H1 (cell line): ENCODE measurements at regions not wholly inside any gene's neighbourhood (a gene's known extent, or its start where the extent isn't known, plus 50 kb on each side); places are given as distances from the start of the nearest gene placed in this dataset.

ENCODE experiments used
- CTCF ChIA-PET: fragments of 300-600 bp; sonication (Branson Sonifier 250); formaldehyde crosslinking; loops from one replicate; lab custom pipeline; 2021; ENCODE audit not compliant: partially characterized antibody; lab: Charles Lee
- POLR2A ChIA-PET: fragments of 300-600 bp; sonication (Branson Sonifier 250); formaldehyde crosslinking; loops from one replicate; lab custom pipeline; 2021; ENCODE audit warnings: inconsistent platforms; ENCODE audit not compliant: partially characterized antibody; lab: Charles Lee
- DNase-seq, 2 experiments: peaks; one replicate each; pipeline versions ENCODE4 v3.0.0 to v3.0.0-alpha.2; 2010 to 2022; ENCODE audit warnings: low spot score in 2 of 2, low read depth in 1 of 2, mixed read lengths in 1 of 2
- FAIRE-seq: peaks from 2 replicates; lab custom pipeline; 2011; peaks lifted over from hg19 to GRCh38; lab: Jason Lieb, UNC
- H2AFZ ChIP-seq: 2 replicates; pipeline ENCODE4 v1.8.1; 2012; ENCODE audit warnings: low read length, inconsistent platforms
- H2AK5ac ChIP-seq: 2 replicates; pipeline ENCODE4 v1.6.1; 2013; ENCODE audit warnings: low read depth, low read length
- H2BK120ac ChIP-seq: replicated peaks from 2 replicates; pipeline ENCODE3; 2013; ENCODE audit warnings: low read depth, low read length, inconsistent platforms
- H2BK12ac ChIP-seq: 2 replicates; pipeline ENCODE4 v1.6.1; 2013; ENCODE audit warnings: low read depth, low read length
- H2BK15ac ChIP-seq: 2 replicates; pipeline ENCODE4 v1.6.1; 2013; ENCODE audit warnings: low read length
- H2BK20ac ChIP-seq: 2 replicates; pipeline ENCODE4 v1.6.1; 2013; ENCODE audit warnings: low read length
- H2BK5ac ChIP-seq: 2 replicates; pipeline ENCODE4 v1.6.1; 2013; ENCODE audit warnings: low read depth, low read length
- H3K14ac ChIP-seq: 2 replicates; pipeline ENCODE4 v1.6.1; 2013; ENCODE audit warnings: inconsistent platforms; ENCODE audit not compliant: insufficient read length
- H3K18ac ChIP-seq: 2 replicates; pipeline ENCODE4 v1.6.1; 2013; ENCODE audit warnings: low read length; ENCODE audit errors: extremely low read depth
- H3K23ac ChIP-seq: 2 replicates; pipeline ENCODE4 v1.6.1; 2013; ENCODE audit warnings: inconsistent platforms; ENCODE audit not compliant: insufficient read length
- H3K23me2 ChIP-seq: 2 replicates; pipeline ENCODE4 v1.6.1; 2013; ENCODE audit warnings: low read depth, low read length
- H3K27ac ChIP-seq: 2 replicates; pipeline ENCODE4 v1.6.1; 2011; ENCODE audit warnings: low read depth, low read length, inconsistent platforms
- H3K27me3 ChIP-seq, 4 experiments: replicated peaks in 1 of 4; 1 replicate in 1 of 4; 2 replicates in 3 of 4; pipeline versions ENCODE4 v1.6.1 to v1.8.1; 2011 to 2013; ENCODE audit warnings: low read length in 3 of 4, mild to moderate bottlenecking in 3 of 4, inconsistent platforms in 2 of 4, mixed read lengths in 2 of 4, moderate library complexity in 1 of 4; ENCODE audit not compliant: control insufficient read depth in 3 of 4, insufficient read depth in 3 of 4; ENCODE audit errors: extremely low read depth in 1 of 4
- H3K36me3 ChIP-seq, 4 experiments: 2 replicates each; pipeline versions ENCODE4 v1.6.1 to v1.8.1; 2011 to 2013; ENCODE audit warnings: mild to moderate bottlenecking in 4 of 4, low read length in 3 of 4, moderate library complexity in 2 of 4, control low read depth in 1 of 4, inconsistent platforms in 1 of 4; ENCODE audit not compliant: insufficient read depth in 4 of 4, control insufficient read depth in 2 of 4
- H3K4ac ChIP-seq: replicated peaks from 2 replicates; pipeline ENCODE3; 2013; ENCODE audit warnings: low read length, low read depth, mixed read lengths, inconsistent platforms; ENCODE audit not compliant: insufficient read length
- H3K4me1 ChIP-seq, 4 experiments: replicated peaks in 1 of 4; 1 replicate in 1 of 4; 2 replicates in 3 of 4; pipeline versions ENCODE4 v1.6.1 to v1.8.1; 2011 to 2013; ENCODE audit warnings: low read length in 3 of 4, inconsistent platforms in 2 of 4, mixed read lengths in 1 of 4; ENCODE audit not compliant: insufficient read depth in 4 of 4, control insufficient read depth in 3 of 4
- H3K4me2 ChIP-seq, 2 experiments: 2 replicates each; pipeline versions ENCODE4 v1.6.1 to v1.8.1; 2011 to 2013; ENCODE audit warnings: low read depth in 2 of 2, low read length in 2 of 2, control low read depth in 1 of 2, inconsistent platforms in 1 of 2, mild to moderate bottlenecking in 1 of 2; ENCODE audit not compliant: insufficient read depth in 1 of 2
- H3K4me3 ChIP-seq, 4 experiments: fragments of 200-600, 300-600 bp in 1 of 4; sonication (generic), shearing (Covaris generic), sonication (Bioruptor Twin) in 1 of 4; 2 replicates each; pipeline versions ENCODE4 v1.5.1 to v1.8.1; 2011 to 2016; ENCODE audit warnings: low read length in 4 of 4, low read depth in 3 of 4, control low read depth in 2 of 4, inconsistent platforms in 2 of 4, mild to moderate bottlenecking in 2 of 4, mixed read lengths in 1 of 4, moderate library complexity in 1 of 4; ENCODE audit not compliant: insufficient read depth in 2 of 4; ENCODE audit errors: extremely low read depth in 1 of 4
- H3K56ac ChIP-seq: replicated peaks from 2 replicates; pipeline ENCODE3; 2013; ENCODE audit warnings: low read depth, mild to moderate bottlenecking, mixed read lengths, low read length, inconsistent platforms; ENCODE audit not compliant: insufficient read length
- H3K79me1 ChIP-seq: 2 replicates; pipeline ENCODE4 v1.6.1; 2013; ENCODE audit warnings: low read depth, low read length, control low read depth
- H3K79me2 ChIP-seq, 2 experiments: 2 replicates each; pipeline versions ENCODE4 v1.6.1 to v1.8.1; 2012 to 2013; ENCODE audit warnings: low read length in 2 of 2, mild to moderate bottlenecking in 2 of 2, inconsistent platforms in 1 of 2; ENCODE audit not compliant: insufficient read depth in 2 of 2, control insufficient read depth in 1 of 2
- H3K9ac ChIP-seq, 4 experiments: replicated peaks in 1 of 4; 1 replicate in 1 of 4; 2 replicates in 3 of 4; pipeline versions ENCODE4 v1.6.1 to v1.8.1; 2011 to 2013; ENCODE audit warnings: low read depth in 3 of 4, low read length in 3 of 4, control low read depth in 2 of 4, mild to moderate bottlenecking in 2 of 4, moderate library complexity in 2 of 4, inconsistent platforms in 1 of 4; ENCODE audit errors: extremely low read depth in 1 of 4
- H3K9me3 ChIP-seq, 2 experiments: 2 replicates each; pipeline versions ENCODE4 v1.6.1 to v1.8.1; 2012 to 2013; ENCODE audit warnings: mild to moderate bottlenecking in 2 of 2, moderate library complexity in 2 of 2, control low read depth in 1 of 2, inconsistent platforms in 1 of 2, low read depth in 1 of 2, low read length in 1 of 2, mixed read lengths in 1 of 2; ENCODE audit not compliant: insufficient read depth in 2 of 2
- H4K20me1 ChIP-seq, 2 experiments: replicated peaks in 1 of 2; 2 replicates each; pipeline versions ENCODE3 to v1.8.1; 2011 to 2013; ENCODE audit warnings: inconsistent platforms in 2 of 2, low read length in 2 of 2, mild to moderate bottlenecking in 1 of 2; ENCODE audit not compliant: insufficient read depth in 2 of 2, control insufficient read depth in 1 of 2
- H4K5ac ChIP-seq: 2 replicates; pipeline ENCODE4 v1.6.1; 2013; ENCODE audit warnings: low read length, low read depth, mixed read lengths, inconsistent platforms; ENCODE audit not compliant: insufficient read length
- H4K8ac ChIP-seq: 2 replicates; pipeline ENCODE4 v1.8.0; 2013; ENCODE audit warnings: mild to moderate bottlenecking, moderate library complexity, low read length, inconsistent platforms; ENCODE audit not compliant: insufficient read depth; ENCODE audit errors: extremely low read depth
- H4K91ac ChIP-seq: replicated peaks from 2 replicates; pipeline ENCODE3; 2013; ENCODE audit warnings: low read length, mixed read lengths, inconsistent platforms; ENCODE audit not compliant: insufficient read length
- CBX5 ChIP-seq: fragments of 300-800, 300-1000 bp; sonication (generic); IDR thresholded peaks from 2 replicates; pipeline ENCODE4 v1.7.1; 2016; ENCODE audit warnings: antibody characterized with exemption, low read length, low read depth
- CBX8 ChIP-seq: fragments of 300-800, 300-1000 bp; sonication (generic); IDR thresholded peaks from 2 replicates; pipeline ENCODE4 v1.7.1; 2016; ENCODE audit warnings: low read depth, low read length, borderline replicate concordance
- CEBPB ChIP-seq: IDR thresholded peaks from 2 replicates; pipeline ENCODE4 v1.6.1; 2012; ENCODE audit warnings: low read depth, low read length
- CTBP2 ChIP-seq: IDR thresholded peaks from 2 replicates; pipeline ENCODE4 v1.7.0; 2011; ENCODE audit warnings: borderline replicate concordance, mild to moderate bottlenecking, moderate library complexity, mixed read lengths, low read length; ENCODE audit not compliant: insufficient read depth, insufficient read length
- EGR1 ChIP-seq: IDR thresholded peaks from 2 replicates; pipeline ENCODE4 v1.6.1; 2011; ENCODE audit warnings: low read depth, low read length, borderline replicate concordance
- FOSL1 ChIP-seq: IDR thresholded peaks from 2 replicates; pipeline ENCODE4 v1.6.1; 2011; ENCODE audit warnings: mild to moderate bottlenecking, low read depth, low read length, moderate library complexity; ENCODE audit not compliant: insufficient read depth
- GTF2F1 ChIP-seq: IDR thresholded peaks from 2 replicates; pipeline ENCODE4 v1.6.1; 2012; ENCODE audit warnings: low read depth, low read length, improper control_type of control experiment, borderline replicate concordance
- HDAC6 ChIP-seq: IDR thresholded peaks from one replicate; pipeline ENCODE4 v1.7.1; 2012; ENCODE audit warnings: low read depth, mild to moderate bottlenecking, inconsistent platforms, low read length, moderate library complexity
- KDM4A ChIP-seq: IDR thresholded peaks from one replicate; pipeline ENCODE4 v1.7.1; 2012; ENCODE audit warnings: low read depth, mild to moderate bottlenecking, moderate library complexity, low read length, inconsistent platforms; ENCODE audit not compliant: severe bottlenecking
- POLR2A ChIP-seq, 2 experiments: IDR thresholded peaks; 1 replicate in 1 of 2; 2 replicates in 1 of 2; pipeline ENCODE4 v1.6.1; 2011; ENCODE audit warnings: low read depth in 2 of 2, low read length in 2 of 2, mild to moderate bottlenecking in 2 of 2; ENCODE audit errors: control extremely low read depth in 1 of 2
- POU5F1 ChIP-seq: IDR thresholded peaks from 2 replicates; pipeline ENCODE4 v1.6.1; 2011; ENCODE audit warnings: low read depth, mild to moderate bottlenecking, low read length, moderate library complexity
- RFX5 ChIP-seq: IDR thresholded peaks from 2 replicates; pipeline ENCODE4 v1.6.1; 2011; ENCODE audit warnings: low read depth, low read length, improper control_type of control experiment, borderline replicate concordance
- SP1 ChIP-seq: IDR thresholded peaks from 2 replicates; pipeline ENCODE4 v1.6.1; 2011; ENCODE audit warnings: low read depth, low read length
- SP4 ChIP-seq: IDR thresholded peaks from 2 replicates; pipeline ENCODE4 v1.6.1; 2012; ENCODE audit warnings: low read length, inconsistent platforms
- SRF ChIP-seq: IDR thresholded peaks from 2 replicates; pipeline ENCODE4 v1.6.1; 2011; ENCODE audit warnings: mild to moderate bottlenecking, low read depth, low read length, moderate library complexity
- TAF7 ChIP-seq: optimal IDR thresholded peaks from 2 replicates; pipeline ENCODE3; 2011; ENCODE audit warnings: low read depth, mild to moderate bottlenecking, inconsistent platforms, low read length, moderate library complexity, borderline replicate concordance
- TBP ChIP-seq: IDR thresholded peaks from 2 replicates; pipeline ENCODE4 v1.6.1; 2011; ENCODE audit warnings: low read depth, low read length, improper control_type of control experiment
- WGBS, 2 experiments: shearing (Covaris generic) in 1 of 2; methylation state at CpG; one replicate each; pipeline versions ENCODE4 v1.1.6 to v1.1.7; 2013 to 2015; ENCODE audit warnings: low lambda C conversion rate in 2 of 2, mixed read lengths in 2 of 2, inconsistent platforms in 1 of 2, low coverage in 1 of 2, missing lambda C conversion rate in 1 of 2; ENCODE audit not compliant: insufficient replicate concordance in 2 of 2, insufficient coverage in 1 of 2, insufficient read length in 1 of 2; ENCODE audit errors: extremely low coverage in 1 of 2, missing lambda C conversion rate in 1 of 2; 5-methylcytosine and 5-hydroxymethylcytosine counted together

DNA sequence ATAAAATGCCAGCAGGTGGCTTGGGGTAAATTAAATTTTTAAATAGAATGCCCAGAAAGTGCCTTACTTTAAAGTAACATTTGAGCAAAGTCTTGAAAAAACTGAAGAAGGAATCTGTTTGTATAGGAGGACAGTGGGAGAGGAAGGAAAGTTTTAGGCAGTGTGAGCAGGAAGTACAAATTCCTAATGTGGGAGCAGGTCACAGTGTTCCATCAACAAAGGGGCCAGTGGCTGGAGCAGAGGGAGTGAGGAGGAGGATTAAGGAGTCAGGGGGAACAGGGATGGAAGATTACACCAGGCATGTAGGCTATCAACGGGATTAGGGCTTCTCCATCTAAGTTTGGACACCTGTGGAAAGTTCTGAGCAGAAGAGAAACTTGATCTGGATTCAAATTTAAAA is 439.2 kb upstream of the REG3G start:
- no peaks in the 10 kb centered on the region for H3K79me1 ChIP-seq
- H3K36me3 ChIP-seq, result no peaks in the 10 kb centered on the region
- no peak overlapping the region for H2BK12ac ChIP-seq
- WGBS, 2 experiments, result 86% methylated on average over 1 of the region's 1 CpG; no CpG with 5 or more reads in 1 of the 2 experiments
- H3K9me3 ChIP-seq, result no peaks in the 10 kb centered on the region
- no peak overlapping the region for H2AK5ac ChIP-seq
- no peak overlapping the region for H2BK20ac ChIP-seq
- no peak overlapping the region for H2BK15ac ChIP-seq
- no peak overlapping the region for H3K56ac ChIP-seq
- H3K4me2 ChIP-seq, result no peak overlapping the region
- H4K91ac ChIP-seq, result no peak overlapping the region
- no peaks in the 10 kb centered on the region for H3K79me2 ChIP-seq
- H2AFZ ChIP-seq, result no peak overlapping the region
- no peak overlapping the region for H3K9ac ChIP-seq
- no peak for FAIRE-seq
- H3K23ac ChIP-seq, result no peak overlapping the region
- no peak overlapping the region for H3K18ac ChIP-seq
- no peak overlapping the region for H3K27ac ChIP-seq
- no peak overlapping the region for H2BK5ac ChIP-seq
- no peak overlapping the region for H4K8ac ChIP-seq
- H3K4me3 ChIP-seq, result no peak overlapping the region
- ChIA-PET CTCF (interaction anchor here (0.6 kb wide), 1 partner anchor 74 kb away, joined by 3 read pairs; no protein-coding TSS in a partner anchor), POLR2A (no interaction called here)
- no peak overlapping the region for H3K14ac ChIP-seq
- no peak overlapping the region for H3K4ac ChIP-seq
- DNase-seq, result no peak
- no peaks in the 10 kb centered on the region for H4K20me1 ChIP-seq
- no peaks in the 10 kb centered on the region for H3K23me2 ChIP-seq
- H4K5ac ChIP-seq, result no peak overlapping the region
- H3K27me3 ChIP-seq, result no peaks in the 10 kb centered on the region
- H2BK120ac ChIP-seq, result no peak overlapping the region
- H3K4me1 ChIP-seq, result no peaks in the 10 kb centered on the region
- no peak for TF ChIP-seq TAF7
- no peak for TF ChIP-seq RFX5
- no peak for TF ChIP-seq KDM4A
- no peak for TF ChIP-seq TBP
- TF ChIP-seq SRF, result no peak
- no peak for TF ChIP-seq GTF2F1
- TF ChIP-seq SP4, result no peak
- TF ChIP-seq HDAC6, result no peak
- TF ChIP-seq POU5F1, result no peak
- no peak for TF ChIP-seq CTBP2
- no peak for TF ChIP-seq CBX5
- TF ChIP-seq POLR2A (IDR thresholded peaks at IDR 0.05; ENCODE audit: control extremely low read depth in 1 of 2, low read depth in 2 of 2, low read length in 2 of 2), result no peak
- TF ChIP-seq FOSL1, result no peak
- TF ChIP-seq EGR1, result no peak
- no peak for TF ChIP-seq CBX8
- no peak for TF ChIP-seq SP1
- TF ChIP-seq CEBPB, result no peak
